ENCODE measurements at regions not wholly inside any gene's neighbourhood (a gene's known extent, or its start where the extent isn't known, plus 50 kb on each side); places are given as distances from the start of the nearest gene placed in this dataset.

DNA sequence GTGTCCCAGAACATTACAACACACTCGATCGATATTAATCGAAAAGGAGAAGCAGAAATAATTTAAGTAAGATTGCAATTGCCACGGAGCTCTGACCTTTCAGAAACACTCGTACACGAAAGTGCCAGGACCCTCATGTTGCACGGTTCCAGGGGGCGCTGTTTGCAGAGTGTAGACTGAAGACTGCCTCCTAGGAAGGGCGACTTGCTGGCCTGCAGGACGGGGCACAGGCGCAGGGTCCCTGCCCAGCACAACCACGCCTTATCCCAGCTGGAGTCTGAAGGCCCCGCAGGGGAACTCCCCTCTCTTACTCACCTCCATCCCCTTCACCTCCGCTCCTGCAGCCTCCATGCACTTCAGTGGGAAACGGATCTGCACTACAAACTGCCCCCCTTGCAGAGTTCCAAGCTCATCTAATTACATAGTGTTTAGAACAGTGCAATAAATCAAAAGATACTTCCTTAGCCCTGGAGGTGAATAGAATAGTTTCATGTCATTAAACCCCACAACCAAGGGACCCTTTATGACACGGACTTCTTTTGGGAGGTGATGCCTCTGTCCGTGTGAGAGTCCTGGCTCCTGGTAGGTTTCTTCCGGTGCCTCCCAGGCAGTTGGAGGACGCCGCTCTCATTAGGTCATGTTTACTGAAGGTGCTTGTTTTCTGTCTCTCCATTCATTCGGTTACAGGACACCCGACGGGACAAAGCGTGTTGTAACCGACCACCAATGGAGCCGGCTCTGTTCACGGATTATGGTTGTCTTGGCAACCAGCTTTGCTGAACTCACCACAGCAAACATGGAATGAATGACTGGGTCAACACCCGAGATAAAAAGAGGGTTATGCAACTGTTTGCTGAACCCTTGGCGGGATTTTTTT, 262.2 kb downstream of the BAMBI start:
- Histone ChIP-seq H3K27me3 (ENCODE audit: insufficient read depth, low read length) (no peaks in the 10 kb centered on the region), H2AFZ (ENCODE audit: low read length) (no peak overlapping the region), H3K9me2 (ENCODE audit: low read depth, low read length) (no peaks in the 10 kb centered on the region), H3K4me1 (ENCODE audit: insufficient read depth, low read length, severe bottlenecking) (no peaks in the 10 kb centered on the region), H3K4me3 (ENCODE audit: low read depth, low read length, poor library complexity, severe bottlenecking) (no peak overlapping the region), H3F3A (ENCODE audit: insufficient read depth, low read length) (no peaks in the 10 kb centered on the region), H3K36me3 (ENCODE audit: insufficient read depth, low read length) (no peaks in the 10 kb centered on the region), H3K27ac (ENCODE audit: low read depth, low read length, poor library complexity, severe bottlenecking) (no peak overlapping the region), H3K79me2 (ENCODE audit: insufficient read depth, low read length) (no peaks in the 10 kb centered on the region), H3K4me2 (ENCODE audit: low read length) (no peak overlapping the region), H3K9ac (ENCODE audit: low read length) (no peak overlapping the region), H4K20me1 (ENCODE audit: insufficient read depth, low read length) (no peaks in the 10 kb centered on the region), H3K9me3 (ENCODE audit: low read length) (no peaks in the 10 kb centered on the region)
- TF ChIP-seq EZH2 (IDR thresholded peaks at IDR 0.05; ENCODE audit: borderline replicate concordance, low read length) = no peak
- TF ChIP-seq, protein P1, sequence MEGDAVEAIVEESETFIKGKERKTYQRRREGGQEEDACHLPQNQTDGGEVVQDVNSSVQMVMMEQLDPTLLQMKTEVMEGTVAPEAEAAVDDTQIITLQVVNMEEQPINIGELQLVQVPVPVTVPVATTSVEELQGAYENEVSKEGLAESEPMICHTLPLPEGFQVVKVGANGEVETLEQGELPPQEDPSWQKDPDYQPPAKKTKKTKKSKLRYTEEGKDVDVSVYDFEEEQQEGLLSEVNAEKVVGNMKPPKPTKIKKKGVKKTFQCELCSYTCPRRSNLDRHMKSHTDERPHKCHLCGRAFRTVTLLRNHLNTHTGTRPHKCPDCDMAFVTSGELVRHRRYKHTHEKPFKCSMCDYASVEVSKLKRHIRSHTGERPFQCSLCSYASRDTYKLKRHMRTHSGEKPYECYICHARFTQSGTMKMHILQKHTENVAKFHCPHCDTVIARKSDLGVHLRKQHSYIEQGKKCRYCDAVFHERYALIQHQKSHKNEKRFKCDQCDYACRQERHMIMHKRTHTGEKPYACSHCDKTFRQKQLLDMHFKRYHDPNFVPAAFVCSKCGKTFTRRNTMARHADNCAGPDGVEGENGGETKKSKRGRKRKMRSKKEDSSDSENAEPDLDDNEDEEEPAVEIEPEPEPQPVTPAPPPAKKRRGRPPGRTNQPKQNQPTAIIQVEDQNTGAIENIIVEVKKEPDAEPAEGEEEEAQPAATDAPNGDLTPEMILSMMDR (IDR thresholded peaks at IDR 0.05; ENCODE audit: low read length) = no peak; the same call in 1 of the 2 replicates

DNA sequence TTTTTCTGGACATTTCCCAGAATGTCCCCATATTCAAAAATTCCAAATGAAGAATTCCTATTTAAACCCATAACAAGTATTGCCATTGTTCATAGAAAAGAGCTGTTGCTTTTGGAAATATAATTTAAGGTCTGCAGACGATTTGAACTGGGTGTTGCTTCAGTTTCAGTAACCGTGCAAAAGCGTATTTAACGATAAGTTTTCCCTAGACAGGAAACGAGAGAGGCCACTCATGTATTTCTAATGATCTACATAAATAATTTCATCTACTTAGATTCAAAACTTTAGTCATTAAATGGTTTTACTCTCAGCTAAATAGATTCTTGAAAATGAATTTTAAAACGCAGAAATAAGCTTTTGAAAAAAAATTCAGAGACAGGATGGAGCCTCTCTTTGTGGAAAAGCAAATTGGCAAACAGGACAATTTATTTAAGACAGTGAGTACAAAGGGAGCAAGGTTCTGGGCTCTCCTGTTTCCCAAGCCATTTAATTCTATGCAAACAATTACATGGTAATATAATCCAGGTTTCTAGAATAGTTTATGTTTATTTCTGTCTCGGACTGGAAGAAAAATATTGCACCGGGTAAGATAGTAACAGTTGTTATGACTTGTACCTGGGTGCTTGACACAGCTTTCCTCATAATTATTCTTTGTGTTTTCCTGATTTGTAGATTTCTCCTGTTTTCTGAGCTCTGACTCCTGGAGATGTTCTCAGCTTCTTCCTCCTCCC, 263.0 kb downstream of the BAMBI start:
- H2AFZ ChIP-seq (ENCODE audit: low read length) = no peak overlapping the region
- H3K4me3 ChIP-seq (ENCODE audit: low read depth, low read length, poor library complexity, severe bottlenecking) = no peak overlapping the region
- no peaks in the 10 kb centered on the region for H3K27me3 ChIP-seq (ENCODE audit: insufficient read depth, low read length)
- H3K36me3 ChIP-seq (ENCODE audit: insufficient read depth, low read length) = no peaks in the 10 kb centered on the region
- H3K9me2 ChIP-seq (ENCODE audit: low read depth, low read length) = no peaks in the 10 kb centered on the region
- H3K9ac ChIP-seq (ENCODE audit: low read length) = no peak overlapping the region
- H4K20me1 ChIP-seq (ENCODE audit: insufficient read depth, low read length) = no peaks in the 10 kb centered on the region
- no peak overlapping the region for H3K27ac ChIP-seq (ENCODE audit: low read depth, low read length, poor library complexity, severe bottlenecking)
- no peaks in the 10 kb centered on the region for H3K4me1 ChIP-seq (ENCODE audit: insufficient read depth, low read length, severe bottlenecking)
- H3K9me3 ChIP-seq (ENCODE audit: low read length) = no peaks in the 10 kb centered on the region
- H3K4me2 ChIP-seq (ENCODE audit: low read length) = no peak overlapping the region
- H3K79me2 ChIP-seq (ENCODE audit: insufficient read depth, low read length) = no peaks in the 10 kb centered on the region
- H3F3A ChIP-seq (ENCODE audit: insufficient read depth, low read length) = no peaks in the 10 kb centered on the region
- TF ChIP-seq, protein P1 (IDR thresholded peaks at IDR 0.05; ENCODE audit: low read length) = no peak
- TF ChIP-seq EZH2 (IDR thresholded peaks at IDR 0.05; ENCODE audit: borderline replicate concordance, low read length) = no peak

DNA sequence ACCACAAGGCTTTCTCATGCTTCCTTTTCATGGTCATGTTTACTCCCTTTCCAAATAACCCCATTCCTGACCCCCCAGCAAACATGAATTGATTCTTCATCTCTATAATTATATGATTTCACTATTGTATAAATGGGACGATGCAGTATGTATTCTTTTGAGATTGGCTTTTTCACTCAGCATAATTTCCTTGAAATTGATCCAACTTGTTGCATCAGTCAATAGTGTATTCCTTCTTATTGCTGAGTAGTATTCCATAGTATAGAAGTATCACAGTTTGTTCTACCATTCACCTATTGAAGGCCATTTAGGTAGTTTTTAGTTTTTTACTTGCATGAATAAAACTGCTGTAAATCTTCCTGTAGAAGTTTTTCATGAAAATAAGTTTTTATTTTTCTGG, 264.7 kb downstream of the BAMBI start:
- H3K4me3 ChIP-seq (ENCODE audit: low read depth, low read length, poor library complexity, severe bottlenecking) = no peak overlapping the region
- no peaks in the 10 kb centered on the region for H4K20me1 ChIP-seq (ENCODE audit: insufficient read depth, low read length)
- no peak for TF ChIP-seq EZH2 (IDR thresholded peaks at IDR 0.05; ENCODE audit: borderline replicate concordance, low read length)
- TF ChIP-seq, protein P1 (IDR thresholded peaks at IDR 0.05; ENCODE audit: low read length) = no peak
- no peaks in the 10 kb centered on the region for H3K36me3 ChIP-seq (ENCODE audit: insufficient read depth, low read length)
- H3K9me2 ChIP-seq (ENCODE audit: low read depth, low read length) = no peaks in the 10 kb centered on the region
- H3K4me1 ChIP-seq (ENCODE audit: insufficient read depth, low read length, severe bottlenecking) = no peaks in the 10 kb centered on the region
- no peaks in the 10 kb centered on the region for H3F3A ChIP-seq (ENCODE audit: insufficient read depth, low read length)
- H3K4me2 ChIP-seq (ENCODE audit: low read length) = no peak overlapping the region
- H3K79me2 ChIP-seq (ENCODE audit: insufficient read depth, low read length) = no peaks in the 10 kb centered on the region
- no peaks in the 10 kb centered on the region for H3K27me3 ChIP-seq (ENCODE audit: insufficient read depth, low read length)
- no peak overlapping the region for H2AFZ ChIP-seq (ENCODE audit: low read length)
- H3K9ac ChIP-seq (ENCODE audit: low read length) = no peak overlapping the region
- no peak overlapping the region for H3K27ac ChIP-seq (ENCODE audit: low read depth, low read length, poor library complexity, severe bottlenecking)
- no peaks in the 10 kb centered on the region for H3K9me3 ChIP-seq (ENCODE audit: low read length)

All from OCI-LY1 (cell line).